Upper lobe of right lung (tissue), 1 donor: ENCODE measurements at regions not wholly inside any gene's neighbourhood (a gene's known extent, or its start where the extent isn't known, plus 50 kb on each side); places are given as distances from the start of the nearest gene placed in this dataset.

ENCODE experiments used
- ATAC-seq: fragments of 200-7000 bp; cut with Tn5 transposase; one replicate; pipeline ENCODE4 v1.9.1; 2020; ENCODE audit warnings: mild to moderate bottlenecking, moderate library complexity
- DNase-seq: peaks from one replicate; pipeline ENCODE4 v3.0.0-alpha.2; 2020
- H3K27ac ChIP-seq: fragments of 200-600 bp; one replicate; pipeline ENCODE4 v1.8.0; 2022
- H3K27me3 ChIP-seq: fragments of 200-600 bp; one replicate; pipeline ENCODE4 v1.8.0; 2022; ENCODE audit warnings: mild to moderate bottlenecking
- H3K36me3 ChIP-seq: fragments of 200-600 bp; one replicate; pipeline ENCODE4 v1.8.0; 2022
- H3K4me1 ChIP-seq: fragments of 200-600 bp; one replicate; pipeline ENCODE4 v1.8.0; 2022
- H3K4me3 ChIP-seq: fragments of 200-600 bp; one replicate; pipeline ENCODE4 v1.8.0; 2022; ENCODE audit warnings: mild to moderate bottlenecking
- H3K9me3 ChIP-seq: fragments of 200-600 bp; one replicate; pipeline ENCODE4 v1.8.0; 2022
- intact Hi-C: fragments of 100-400 bp; cut with DNase I; formaldehyde crosslinking; loops from one replicate; pipeline ENCODE4 v1.11.0; 2022
- TF ChIP-seq, protein P1 (sequence below): fragments of 200-600 bp; IDR thresholded peaks from one replicate; pipeline ENCODE4 v1.8.0; 2022; ENCODE audit warnings: antibody characterized with exemption
- donor health status: DM: no; HTN: yes; CAD: no; lungs with severe emphysema.

DNA sequence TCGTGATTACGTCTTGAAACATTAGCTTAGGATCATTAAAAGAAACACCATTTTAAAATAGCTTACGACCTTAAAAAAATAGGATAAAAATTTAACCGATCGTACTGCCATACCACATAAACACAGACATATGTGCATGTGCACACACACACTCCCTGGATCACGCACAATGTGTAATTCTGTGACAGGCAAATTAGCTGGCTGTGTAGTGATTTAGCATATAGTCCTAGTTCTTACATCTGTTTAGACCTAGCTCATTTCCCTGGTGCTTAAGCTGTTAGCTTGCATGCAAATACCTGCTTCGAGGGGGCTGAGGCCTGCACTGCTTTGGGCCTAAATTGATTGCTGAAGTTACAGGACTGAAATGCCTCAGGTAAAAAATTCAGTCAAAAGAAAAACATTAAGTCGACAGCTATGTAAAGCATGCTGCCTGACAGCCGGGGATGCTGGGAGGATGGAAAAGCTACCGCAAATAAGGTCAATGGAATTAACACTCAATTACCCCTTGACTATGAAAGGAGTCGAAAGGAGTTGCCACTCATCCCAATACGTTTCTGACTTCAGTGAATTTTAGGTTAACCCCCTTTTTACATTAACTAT is 267.1 kb upstream of the FZD8 start:
- Histone ChIP-seq H3K4me1 (peaks cover 17% of the 10 kb centered on the region), H3K36me3 (no peaks in the 10 kb centered on the region), H3K27me3 (no peaks in the 10 kb centered on the region), H3K27ac (no peak overlapping the region), H3K9me3 (no peaks in the 10 kb centered on the region), H3K4me3 (no peak overlapping the region)
- intact Hi-C loops: no loop called here
- TF ChIP-seq, protein P1, sequence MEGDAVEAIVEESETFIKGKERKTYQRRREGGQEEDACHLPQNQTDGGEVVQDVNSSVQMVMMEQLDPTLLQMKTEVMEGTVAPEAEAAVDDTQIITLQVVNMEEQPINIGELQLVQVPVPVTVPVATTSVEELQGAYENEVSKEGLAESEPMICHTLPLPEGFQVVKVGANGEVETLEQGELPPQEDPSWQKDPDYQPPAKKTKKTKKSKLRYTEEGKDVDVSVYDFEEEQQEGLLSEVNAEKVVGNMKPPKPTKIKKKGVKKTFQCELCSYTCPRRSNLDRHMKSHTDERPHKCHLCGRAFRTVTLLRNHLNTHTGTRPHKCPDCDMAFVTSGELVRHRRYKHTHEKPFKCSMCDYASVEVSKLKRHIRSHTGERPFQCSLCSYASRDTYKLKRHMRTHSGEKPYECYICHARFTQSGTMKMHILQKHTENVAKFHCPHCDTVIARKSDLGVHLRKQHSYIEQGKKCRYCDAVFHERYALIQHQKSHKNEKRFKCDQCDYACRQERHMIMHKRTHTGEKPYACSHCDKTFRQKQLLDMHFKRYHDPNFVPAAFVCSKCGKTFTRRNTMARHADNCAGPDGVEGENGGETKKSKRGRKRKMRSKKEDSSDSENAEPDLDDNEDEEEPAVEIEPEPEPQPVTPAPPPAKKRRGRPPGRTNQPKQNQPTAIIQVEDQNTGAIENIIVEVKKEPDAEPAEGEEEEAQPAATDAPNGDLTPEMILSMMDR: no peak
- DNase-seq (no peak), ATAC-seq (no peak)

DNA sequence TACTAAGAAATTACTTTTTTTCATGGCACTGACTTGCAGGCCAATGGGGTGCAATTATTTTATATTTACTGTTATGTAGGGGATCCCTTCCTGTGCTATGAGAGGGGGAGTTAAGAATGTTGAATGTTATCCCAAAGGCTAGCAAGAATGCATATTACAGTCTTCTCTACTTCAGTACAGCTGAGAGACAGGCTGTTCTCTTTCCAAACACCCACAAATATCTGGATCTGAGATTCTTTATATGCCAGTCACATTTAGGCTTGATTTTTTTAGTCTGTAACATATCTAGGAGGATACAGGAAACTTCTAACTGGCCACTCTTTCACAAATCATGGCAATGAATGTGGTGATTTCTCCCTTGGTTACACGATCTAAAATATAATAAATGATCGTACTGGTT is 266.4 kb upstream of the FZD8 start:
- no peaks in the 10 kb centered on the region for H3K36me3 ChIP-seq
- no peak for DNase-seq
- no peaks in the 10 kb centered on the region for H3K9me3 ChIP-seq
- TF ChIP-seq, protein P1: no peak
- peaks cover 17% of the 10 kb centered on the region for H3K4me1 ChIP-seq
- no peak overlapping the region for H3K4me3 ChIP-seq
- no peak for ATAC-seq
- intact Hi-C loops: no loop called here
- H3K27ac ChIP-seq: no peak overlapping the region
- no peaks in the 10 kb centered on the region for H3K27me3 ChIP-seq

DNA sequence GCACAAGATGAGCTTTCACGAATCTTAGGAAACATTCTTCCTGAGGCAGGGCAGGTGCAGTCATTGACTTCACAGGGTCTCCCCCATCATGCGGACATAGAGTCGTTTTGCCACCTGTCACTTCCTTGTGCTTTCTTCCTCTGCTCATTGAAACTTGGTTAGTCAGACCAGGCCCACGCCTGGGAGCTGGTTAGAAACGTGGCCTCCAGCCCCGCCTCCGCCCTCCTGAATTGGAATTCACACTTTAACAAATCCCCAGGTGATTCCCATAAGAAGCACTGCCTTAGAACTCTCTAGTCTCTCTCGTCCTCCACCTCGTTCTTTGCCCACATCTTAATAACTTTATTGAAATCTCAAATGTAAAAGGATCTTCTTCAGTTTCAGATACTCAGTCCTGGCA is 265.5 kb upstream of the FZD8 start:
- intact Hi-C loops: no loop called here
- TF ChIP-seq, protein P1: no peak
- Histone ChIP-seq H3K36me3 (no peaks in the 10 kb centered on the region), H3K4me3 (no peak overlapping the region), H3K4me1 (peaks cover 10% of the 10 kb centered on the region), H3K27ac (no peak overlapping the region), H3K9me3 (no peaks in the 10 kb centered on the region), H3K27me3 (no peaks in the 10 kb centered on the region)
- no peak for ATAC-seq
- DNase-seq: no peak

DNA sequence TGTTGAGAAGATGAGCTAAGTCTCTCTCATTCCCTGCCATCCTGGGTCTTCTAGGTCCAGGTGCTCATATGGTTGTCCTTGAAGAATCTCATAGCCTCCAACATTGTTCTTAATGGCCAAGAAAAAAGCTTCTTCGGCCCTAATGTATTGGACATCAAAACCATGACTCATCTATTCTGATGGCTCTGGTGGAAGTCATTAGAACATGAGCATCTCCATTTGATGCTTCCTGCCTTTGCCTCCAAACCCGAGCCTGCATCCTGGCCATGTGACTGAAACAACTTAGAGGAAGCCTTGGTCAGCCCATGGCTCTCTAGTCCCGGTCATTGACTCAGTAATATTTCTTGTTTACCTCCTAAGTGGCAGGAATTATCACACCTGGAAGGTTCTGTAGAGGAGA is 264.1 kb upstream of the FZD8 start:
- Histone ChIP-seq H3K27ac (no peak overlapping the region), H3K9me3 (no peaks in the 10 kb centered on the region), H3K4me3 (no peak overlapping the region), H3K4me1 (peaks cover 4% of the 10 kb centered on the region), H3K36me3 (no peaks in the 10 kb centered on the region), H3K27me3 (no peaks in the 10 kb centered on the region)
- intact Hi-C loops: no loop called here
- DNase-seq (no peak), ATAC-seq (no peak)
- TF ChIP-seq, protein P1: no peak

DNA sequence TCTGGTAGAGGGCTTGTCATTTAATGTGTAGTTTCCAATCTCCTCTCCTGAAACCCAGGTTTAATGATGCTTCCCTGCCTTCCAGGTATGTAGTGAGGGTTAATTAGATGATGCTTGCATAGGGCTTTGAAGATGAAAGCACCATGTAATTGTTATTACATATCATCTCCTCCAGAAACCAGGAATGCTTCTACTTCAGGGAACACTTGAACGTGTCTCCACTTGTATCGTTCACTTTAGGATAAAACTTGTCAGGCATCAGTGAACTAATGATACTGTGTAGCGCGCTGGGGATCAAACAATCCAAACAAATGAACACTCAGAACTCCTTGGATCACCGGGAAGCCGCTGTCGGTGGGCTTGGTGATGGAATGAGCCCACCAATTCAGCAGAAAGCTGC is 260.9 kb upstream of the FZD8 start:
- DNase-seq: no peak
- H3K4me1 ChIP-seq: no peaks in the 10 kb centered on the region
- intact Hi-C loops: no loop called here
- no peaks in the 10 kb centered on the region for H3K27me3 ChIP-seq
- no peaks in the 10 kb centered on the region for H3K36me3 ChIP-seq
- H3K27ac ChIP-seq: no peak overlapping the region
- no peak for ATAC-seq
- TF ChIP-seq, protein P1: no peak
- H3K4me3 ChIP-seq: no peak overlapping the region
- H3K9me3 ChIP-seq: no peaks in the 10 kb centered on the region
